HG02588 (cell line): ENCODE measurements at regions not wholly inside any gene's neighbourhood (a gene's known extent, or its start where the extent isn't known, plus 50 kb on each side); places are given as distances from the start of the nearest gene placed in this dataset.
A peak's percentile ranks its signal among the peaks of the same experiment; 100 is the strongest.

Experiments used
- ATAC-seq: cut with Tn5 transposase; IDR thresholded peaks from one replicate; pipeline ENCODE4 v1.9.1; 2021; ENCODE audit warnings: mild to moderate bottlenecking, moderate library complexity; ENCODE audit not compliant: unreplicated experiment

GRCh38 chr1:219993554-219994433, 52.5 kb downstream of the EPRS1 start:
- ATAC-seq = no peak

- ATAC-seq = no peak
These were observed 54.4 kb downstream of the EPRS1 start for GRCh38 chr1:219991919-219992318.

GRCh38 chr1:219991511-219991810, 54.8 kb downstream of the EPRS1 start:
- no peak for ATAC-seq

- ATAC-seq = no peak
These were observed 55.4 kb downstream of the EPRS1 start for GRCh38 chr1:219990782-219991510.

GRCh38 chr1:219989766-219990165, 56.5 kb downstream of the EPRS1 start:
- ATAC-seq = no peak

GRCh38 chr1:219988818-219989217, 57.5 kb downstream of the EPRS1 start:
- no peak for ATAC-seq

- ATAC-seq = peak; percentile 51
These were observed 57.9 kb downstream of the EPRS1 start for GRCh38 chr1:219988387-219988786.

GRCh38 chr1:219987325-219987724, 59.0 kb upstream of the SLC30A10 start:
- ATAC-seq = no peak

GRCh38 chr1:219985169-219985568, 56.8 kb upstream of the SLC30A10 start:
- peak; percentile 53 for ATAC-seq
